ENCODE measurements at regions not wholly inside any gene's neighbourhood (a gene's known extent, or its start where the extent isn't known, plus 50 kb on each side); places are given as distances from the start of the nearest gene placed in this dataset.

DNA sequence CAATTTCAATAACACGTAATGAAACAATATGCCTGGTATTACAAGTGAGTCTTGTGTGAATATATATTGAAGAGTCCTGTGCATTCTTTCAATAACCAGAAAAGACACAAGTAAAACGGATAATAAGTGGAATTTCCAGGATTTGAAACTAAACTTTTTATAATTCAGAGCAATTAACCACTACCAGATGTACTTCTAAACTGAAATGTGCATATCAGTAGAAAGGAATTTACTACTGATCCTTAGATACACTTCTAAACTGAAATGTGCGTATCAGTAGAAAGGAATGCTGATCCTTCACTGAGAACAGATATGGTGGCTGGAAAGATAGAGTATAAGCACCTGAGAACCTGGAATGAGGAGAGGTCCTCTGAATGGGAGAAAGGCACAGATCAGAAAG lies 470.9 kb upstream of the SPHKAP start:
- peak; percentile 61 for DNase-seq (ENCODE audit: low read depth)

DNA sequence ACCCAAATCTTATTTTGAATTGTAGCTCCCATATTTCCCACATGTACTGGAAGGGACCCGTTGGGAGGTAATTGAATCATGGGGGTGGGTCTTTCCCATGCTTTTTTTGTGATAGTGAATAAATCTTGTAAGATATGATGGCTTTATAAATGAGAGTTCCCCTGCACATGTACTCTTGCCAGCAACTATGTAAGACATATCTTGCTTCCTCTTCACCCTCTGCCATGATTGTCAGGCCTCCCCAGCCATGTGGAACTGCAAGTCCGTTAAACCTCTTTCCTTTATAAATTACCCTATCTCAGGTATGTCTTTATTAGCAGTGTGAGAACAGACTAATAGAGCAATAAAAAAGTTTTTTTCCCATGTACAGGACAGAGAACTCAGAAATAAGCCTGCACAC lies 468.4 kb upstream of the SPHKAP start:
- DNase-seq (ENCODE audit: low read depth) = no peak

DNA sequence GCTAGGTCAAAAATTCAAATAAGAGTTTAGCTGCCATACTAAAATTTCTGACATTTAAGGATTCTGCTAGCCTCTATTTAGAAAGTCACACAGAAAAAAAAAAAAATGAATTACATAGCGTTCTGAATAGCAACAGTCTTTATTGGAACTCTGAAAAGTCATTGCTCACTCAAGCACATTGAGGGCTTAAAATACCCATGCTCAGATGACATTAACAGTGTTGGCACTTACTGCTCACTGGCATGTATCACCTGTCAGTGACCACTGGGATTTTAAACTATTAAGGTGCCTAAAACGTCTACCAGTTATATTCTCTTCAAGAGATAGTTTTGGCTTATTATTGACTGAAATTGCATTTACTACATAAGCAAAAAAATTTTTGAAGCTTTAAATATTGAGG lies 468.0 kb upstream of the SPHKAP start:
- no peak for DNase-seq (ENCODE audit: low read depth)

DNA sequence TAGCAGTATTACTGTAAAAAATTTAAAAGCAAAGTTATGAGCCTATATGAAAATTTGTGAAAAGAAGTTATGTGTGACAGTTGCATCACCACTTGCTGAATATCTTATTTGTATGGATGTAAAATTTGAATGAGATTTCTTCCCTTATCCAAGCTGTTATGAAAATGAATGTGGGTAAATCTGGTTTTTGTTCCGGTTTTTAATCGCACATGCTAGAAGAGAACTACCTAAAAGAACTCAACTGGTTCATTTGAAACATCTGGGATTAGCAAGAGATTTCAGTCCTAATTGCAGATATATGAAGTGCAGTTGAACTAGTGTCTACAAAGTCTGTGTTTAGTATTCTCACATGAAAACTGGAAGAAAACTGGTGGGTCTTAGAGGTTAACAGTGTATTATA lies 467.1 kb upstream of the SPHKAP start:
- DNase-seq (ENCODE audit: low read depth) = no peak

DNA sequence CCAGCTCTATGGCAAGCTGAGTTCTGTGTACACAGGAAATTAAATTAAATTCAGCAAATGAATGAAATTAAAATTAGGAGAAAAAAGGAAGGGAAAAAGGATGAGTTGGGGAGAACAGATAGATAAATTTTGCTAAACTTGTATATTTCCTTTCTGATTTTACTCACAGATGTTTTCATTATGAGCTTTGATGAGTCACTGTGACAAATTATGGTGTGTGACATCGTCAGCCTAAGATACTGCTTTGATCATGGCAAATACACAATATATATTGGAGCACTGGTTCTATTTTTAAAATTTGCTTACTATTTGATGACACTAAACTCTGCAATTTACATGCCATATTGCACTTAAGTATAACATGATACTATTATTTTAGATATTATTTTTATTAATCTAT lies 464.6 kb upstream of the SPHKAP start:
- DNase-seq (ENCODE audit: low read depth) = peak; percentile 24

DNA sequence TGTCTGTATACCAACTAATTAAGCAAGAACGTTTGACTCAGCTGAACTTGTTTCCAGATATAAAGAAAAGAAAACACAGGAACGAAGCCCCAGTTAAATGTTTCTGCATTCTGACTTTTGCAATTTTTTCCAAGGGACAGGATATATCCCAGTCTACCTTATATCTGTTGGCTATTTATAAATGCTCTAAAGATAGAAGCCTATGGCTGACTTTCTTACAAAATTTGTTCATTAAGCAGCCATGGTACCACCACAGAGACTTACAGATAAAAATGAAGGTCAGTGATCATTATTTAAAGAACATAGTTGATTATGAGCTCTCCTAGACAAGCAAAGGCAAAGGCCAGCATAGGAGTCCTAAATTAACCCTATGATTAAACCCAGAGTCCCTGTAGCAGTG lies 462.7 kb upstream of the SPHKAP start:
- DNase-seq (ENCODE audit: low read depth) = no peak

DNA sequence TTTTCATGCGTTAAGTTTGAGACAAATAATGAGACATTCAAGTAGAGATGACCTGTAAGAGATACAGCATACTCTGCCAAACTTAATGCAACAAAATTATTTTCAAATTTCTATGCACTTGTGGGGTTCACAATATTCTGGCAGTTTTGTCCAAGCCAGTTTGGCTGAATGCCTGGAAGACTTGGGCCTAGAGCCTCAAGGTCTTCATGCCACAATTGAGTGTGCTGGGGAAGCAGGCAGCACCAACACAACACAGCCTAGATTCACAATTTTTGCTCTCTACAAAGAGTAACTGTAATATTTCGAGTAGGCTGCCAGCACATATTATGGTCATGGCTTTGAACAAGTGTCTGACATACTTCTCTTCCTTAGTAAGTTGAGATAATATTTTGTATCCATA lies 461.4 kb upstream of the SPHKAP start:
- DNase-seq (ENCODE audit: low read depth) = no peak

DNA sequence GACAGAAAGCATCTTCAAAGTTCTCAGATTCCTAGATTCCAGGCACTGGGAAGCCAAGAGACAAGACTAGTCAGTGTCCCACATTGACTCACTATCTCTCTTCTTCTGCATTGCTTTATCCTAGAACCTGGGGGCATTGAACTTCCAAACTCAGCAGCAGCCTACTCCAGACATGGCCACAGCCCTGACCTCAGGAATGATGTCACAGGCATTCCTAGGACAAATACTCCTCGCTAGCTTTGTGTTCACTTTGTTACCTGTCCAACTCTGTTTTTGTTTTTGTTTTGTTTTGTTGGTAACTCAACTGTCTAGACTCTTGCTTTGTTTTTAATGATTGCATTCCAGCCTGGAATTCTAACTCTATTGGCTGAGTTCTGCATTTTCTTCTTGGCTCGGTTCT lies 449.3 kb upstream of the SPHKAP start:
- DNase-seq (ENCODE audit: low read depth) = no peak

DNA sequence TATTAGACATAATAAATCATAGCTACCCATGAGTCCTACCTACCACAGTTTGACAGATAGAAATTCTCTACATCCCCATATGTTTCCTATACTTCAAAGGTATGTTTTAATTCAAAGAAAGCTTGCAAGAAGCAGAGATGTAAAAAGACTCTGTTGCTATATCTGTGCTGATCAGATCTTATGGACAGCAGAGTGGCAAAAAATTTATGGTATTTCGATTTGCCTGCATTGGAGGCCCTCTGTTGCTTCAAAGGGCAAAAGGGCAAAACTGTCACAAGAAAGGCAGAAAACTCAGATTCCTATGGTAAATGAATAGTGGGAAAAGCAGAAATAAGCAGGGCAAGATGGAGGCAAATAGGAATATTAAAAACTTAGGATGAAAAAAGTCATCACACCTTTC lies 447.8 kb upstream of the SPHKAP start:
- DNase-seq (ENCODE audit: low read depth) = no peak

DNA sequence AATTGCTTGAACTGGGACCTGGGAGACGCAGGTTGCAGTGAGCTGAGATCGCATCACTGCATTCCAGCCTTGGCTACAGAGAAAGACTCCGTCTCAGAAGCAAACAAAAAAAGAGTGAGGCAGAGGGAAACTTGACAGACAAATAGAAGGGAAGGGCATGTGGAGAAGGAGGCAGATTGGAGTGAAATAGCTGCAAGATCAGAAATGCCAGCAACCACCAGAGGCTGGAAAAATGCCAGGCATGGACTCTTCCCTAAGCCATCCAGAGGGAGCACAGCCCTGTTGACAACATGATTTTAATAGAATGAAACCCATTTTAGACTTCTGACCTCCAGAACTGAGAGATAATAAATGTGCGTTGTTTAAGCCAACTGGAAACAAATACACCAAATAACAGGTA lies 447.2 kb upstream of the SPHKAP start:
- no peak for DNase-seq (ENCODE audit: low read depth)

DNA sequence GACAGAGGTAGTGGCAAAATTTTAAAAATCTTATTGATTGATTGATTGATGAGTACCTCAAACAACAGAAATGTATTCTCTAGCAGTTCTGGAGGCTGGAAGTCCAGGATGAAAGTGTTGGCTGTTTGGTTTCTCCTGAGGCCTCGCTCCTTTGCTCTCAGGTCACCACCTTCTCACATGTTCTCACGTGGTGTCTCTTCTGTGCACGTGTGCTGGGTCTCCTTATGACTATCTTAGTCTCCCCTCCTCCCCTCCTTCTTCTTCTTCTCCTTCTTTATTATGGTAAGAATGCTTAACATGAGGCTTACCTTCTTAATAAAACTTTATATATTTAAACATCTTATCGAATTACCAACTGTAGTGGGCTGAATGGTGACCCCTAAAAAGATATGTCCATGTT lies 446.0 kb upstream of the SPHKAP start:
- no peak for DNase-seq (ENCODE audit: low read depth)

DNA sequence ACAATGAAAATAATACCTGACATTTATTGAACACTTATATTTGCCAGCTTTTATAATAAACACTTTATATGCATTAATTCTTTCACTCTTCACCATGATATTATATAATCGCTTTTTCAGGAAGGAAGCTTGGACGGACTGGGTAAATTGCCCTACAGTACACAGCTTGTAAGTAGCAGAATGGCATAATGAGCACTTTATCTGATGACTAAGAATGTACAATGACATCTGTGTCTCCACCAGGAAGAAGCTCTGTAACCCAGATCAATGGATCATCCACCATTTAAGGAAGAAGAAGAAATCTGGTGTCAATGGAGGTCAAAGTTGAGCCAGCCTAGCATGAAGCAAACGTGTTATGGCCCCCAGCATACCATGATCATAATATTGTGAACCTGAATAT lies 444.0 kb upstream of the SPHKAP start:
- no peak for DNase-seq (ENCODE audit: low read depth)

DNA sequence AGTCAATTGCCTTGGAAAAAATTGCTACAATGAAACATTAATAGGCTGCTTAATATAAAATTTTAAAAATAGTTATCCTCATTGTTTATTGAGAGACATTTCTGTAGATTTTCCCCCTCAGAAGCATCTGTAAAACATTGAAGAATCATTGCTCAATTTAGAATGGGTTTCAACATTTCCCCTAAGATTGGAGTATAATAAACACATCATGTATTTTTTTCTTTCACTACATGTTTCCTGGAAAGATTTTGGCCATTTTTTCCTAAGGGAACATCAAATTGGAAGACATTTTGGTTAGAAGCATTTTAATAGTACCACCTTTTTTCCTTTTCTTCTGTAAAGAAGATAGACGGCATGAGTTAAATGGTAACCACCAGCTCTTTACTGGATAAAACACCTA lies 443.2 kb upstream of the SPHKAP start:
- no peak for DNase-seq (ENCODE audit: low read depth)

DNA sequence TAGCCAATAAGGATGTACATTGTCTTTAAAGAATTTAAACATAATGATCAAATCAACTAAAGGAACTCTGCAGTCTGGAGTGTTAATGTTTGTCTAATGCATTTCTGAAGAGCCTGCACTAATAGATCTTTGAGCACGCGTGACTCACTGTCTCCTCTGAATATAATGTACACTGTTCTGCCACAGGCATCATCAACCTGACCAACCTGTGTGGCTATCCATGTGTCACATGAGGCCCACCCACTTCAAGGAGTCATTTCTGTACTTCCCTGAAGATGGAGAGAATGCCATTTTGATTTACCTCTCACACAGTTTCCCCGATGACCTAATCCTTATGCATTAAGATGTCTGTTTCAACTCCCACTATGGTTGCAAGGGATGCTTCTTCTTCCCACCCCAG lies 434.0 kb upstream of the SPHKAP start:
- no peak for DNase-seq (ENCODE audit: low read depth)

DNA sequence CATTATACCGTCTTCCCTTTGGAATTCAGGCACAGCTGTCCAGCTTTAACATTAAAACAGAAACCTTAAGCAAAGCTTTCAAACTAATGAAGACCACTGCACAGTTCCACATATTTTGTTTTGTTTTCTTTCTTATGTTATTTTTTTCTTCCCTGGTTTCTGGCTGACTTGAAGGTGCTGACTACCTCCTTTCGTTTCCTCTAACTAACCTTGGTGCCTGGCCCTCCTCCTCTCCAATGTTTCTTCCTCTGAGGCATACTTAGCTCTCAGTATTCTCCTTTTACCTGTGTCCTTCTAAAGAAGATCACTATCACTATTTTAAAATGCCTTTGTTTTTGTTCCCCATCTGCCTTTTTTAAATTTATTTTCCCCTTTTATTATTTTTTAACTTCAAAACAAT lies 433.3 kb upstream of the SPHKAP start:
- DNase-seq (ENCODE audit: low read depth) = no peak

DNA sequence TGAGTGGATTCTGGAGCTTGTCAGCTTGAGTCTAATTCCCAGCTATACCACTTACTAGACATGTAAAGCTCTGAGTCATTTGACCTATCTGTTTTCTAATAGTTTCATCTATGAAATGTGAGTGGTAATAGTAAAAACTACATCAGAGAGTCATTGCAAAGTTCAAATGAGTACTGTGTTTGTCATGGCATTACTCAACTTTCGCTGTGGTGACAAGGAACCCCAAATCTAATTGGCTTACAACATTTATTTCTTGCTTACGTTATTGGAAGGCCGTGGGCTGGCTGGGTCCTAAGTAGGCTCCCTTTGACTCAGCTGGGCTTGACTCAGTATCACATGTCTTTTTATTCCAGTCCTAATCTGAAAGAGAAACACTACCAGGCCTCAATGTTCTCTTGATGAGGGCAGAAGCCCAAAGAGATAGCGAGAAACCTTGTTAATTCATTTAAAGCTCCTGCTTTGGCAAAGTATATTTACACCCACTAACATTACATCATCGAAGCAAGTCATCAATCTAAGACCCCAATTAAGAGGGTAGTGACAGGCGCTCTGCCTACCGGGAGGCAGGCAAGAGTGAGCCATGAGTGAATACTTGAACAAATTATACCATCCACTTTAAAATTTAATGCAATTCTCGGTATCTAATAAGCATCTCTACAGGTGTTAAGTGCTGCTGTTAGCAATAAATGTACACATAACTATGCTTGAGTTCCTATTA lies 431.8 kb upstream of the SPHKAP start:
- peak; percentile 98 for DNase-seq (ENCODE audit: low read depth)

DNA sequence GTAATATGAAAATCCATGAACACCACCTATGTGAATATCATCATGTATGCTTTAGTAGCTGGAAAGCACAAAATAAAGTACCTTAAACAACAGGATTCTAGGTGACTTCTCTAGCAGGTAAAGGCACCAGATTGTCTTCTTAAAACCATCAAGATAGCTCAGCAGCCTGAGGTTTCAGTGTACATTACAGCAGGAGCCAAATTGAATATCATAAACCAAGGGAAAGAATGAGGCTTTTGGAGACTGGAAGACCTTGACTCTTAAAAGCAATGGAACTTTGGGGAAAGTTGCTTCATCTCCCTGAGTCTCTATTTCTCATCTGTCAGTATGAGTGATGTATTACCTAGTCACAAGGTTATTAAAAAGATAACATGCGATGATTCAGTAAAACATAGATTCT lies 429.7 kb upstream of the SPHKAP start:
- no peak for DNase-seq (ENCODE audit: low read depth)

DNA sequence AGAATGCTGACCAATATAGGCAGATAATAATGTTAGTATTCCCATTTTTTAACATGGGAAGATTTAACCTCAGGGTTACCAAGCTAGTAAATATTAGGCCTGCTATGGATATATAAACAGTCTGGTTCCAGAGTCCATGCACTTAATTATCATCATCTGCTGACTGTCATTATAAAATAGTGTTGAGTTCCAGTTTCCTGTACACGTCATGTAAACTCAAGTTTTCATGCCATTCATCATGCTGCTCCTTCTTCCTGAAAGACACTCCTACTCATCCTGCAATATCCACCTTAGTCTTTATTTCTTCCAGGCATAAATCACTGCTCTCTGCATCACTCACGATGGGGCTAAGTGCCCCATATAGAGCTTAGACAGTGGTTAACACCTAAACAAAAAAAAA lies 420.8 kb upstream of the SPHKAP start:
- DNase-seq (ENCODE audit: low read depth) = no peak

DNA sequence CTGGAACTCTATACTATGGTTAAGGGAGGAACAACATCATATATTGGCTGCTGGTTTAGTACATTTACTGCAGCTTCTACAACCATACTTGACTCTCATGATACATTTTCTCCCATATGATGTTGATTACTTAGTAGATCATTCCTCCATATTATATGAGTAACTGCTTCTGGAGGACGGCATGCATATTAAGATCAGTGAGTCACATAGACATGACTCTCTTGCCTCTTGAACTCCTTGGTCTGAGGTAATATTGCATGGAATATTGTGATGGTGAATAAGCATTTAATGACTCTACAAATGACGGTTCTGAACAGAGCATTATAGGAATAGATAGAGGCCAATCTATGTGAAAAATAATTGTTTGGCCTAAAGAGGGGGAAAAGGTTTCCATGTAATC lies 418.8 kb upstream of the SPHKAP start:
- peak; percentile 87 for DNase-seq (ENCODE audit: low read depth)

DNA sequence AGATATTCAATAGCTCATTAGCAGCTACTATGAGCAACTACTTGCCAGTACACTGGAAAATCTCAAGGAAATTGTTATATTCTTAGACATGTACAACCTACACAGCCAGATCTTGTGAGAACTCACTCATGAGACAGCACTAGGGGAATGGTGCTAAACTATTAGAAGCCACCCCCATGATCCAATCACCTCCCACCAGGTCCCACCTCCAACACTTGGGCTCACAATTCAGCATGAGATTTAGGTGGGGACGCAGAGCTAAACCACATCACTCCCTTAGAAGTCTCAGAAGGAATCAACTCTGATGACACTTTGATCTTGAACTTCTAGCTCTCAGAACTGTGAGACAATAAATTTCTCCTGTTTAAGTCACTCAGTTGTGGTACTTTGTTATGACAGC lies 418.3 kb upstream of the SPHKAP start:
- DNase-seq (ENCODE audit: low read depth) = no peak

DNA sequence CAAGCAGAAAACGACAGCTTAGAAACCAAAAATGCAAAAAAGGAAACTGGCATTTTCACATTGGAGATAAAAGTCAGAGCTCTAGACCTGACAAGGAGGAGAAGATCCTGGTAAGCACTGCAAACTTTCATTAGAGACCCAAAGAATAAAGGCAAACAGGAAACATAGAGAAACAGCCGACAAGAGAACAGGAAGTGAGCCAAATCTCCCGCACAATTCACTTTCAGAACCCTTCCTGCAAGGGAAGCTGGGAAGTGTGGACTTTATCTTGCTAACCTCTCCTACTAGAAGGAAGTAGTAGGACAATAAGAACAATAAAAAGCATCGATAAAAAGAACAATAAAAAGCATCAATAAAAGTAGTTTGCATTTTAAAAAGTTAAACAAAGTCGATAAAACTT lies 417.8 kb upstream of the SPHKAP start:
- DNase-seq (ENCODE audit: low read depth) = no peak

DNA sequence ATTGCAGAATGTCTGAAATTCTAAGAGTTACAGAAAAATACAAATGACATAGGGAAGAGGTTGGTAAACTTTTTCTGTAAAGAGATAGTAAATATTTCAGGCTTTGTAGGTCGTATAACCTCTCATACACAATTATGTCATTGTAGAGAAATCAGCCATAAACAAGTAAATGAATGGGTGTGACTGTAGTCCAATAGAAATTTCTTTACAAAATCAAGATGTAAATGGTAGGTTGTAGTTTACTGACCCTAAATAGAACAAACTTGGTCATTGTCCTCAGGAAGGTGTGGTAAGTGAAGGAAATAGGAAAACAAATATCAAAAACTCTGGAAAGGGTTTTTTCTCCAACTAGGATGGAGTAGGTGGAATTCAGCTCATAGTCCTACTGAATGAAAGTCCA lies 415.5 kb upstream of the SPHKAP start:
- DNase-seq (ENCODE audit: low read depth) = no peak

DNA sequence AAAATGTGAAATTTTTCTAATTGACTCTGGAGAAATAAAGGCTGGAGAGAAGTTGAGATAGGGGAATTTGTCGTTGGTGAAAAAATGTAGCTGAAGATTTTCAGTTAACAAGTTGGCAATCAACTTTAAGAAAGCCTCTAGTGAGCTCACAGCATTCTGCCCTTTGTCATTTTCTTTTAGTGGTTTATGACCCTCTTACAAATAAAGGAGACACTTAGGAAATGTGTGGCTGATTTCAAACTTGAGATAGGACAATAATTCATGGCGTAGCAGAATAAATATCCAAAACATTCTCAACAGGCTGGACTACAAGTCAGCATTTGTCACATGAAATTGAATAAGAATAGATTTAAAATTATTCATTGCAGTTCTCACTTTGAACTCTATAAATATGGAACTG lies 412.5 kb upstream of the SPHKAP start:
- DNase-seq (ENCODE audit: low read depth) = no peak

DNA sequence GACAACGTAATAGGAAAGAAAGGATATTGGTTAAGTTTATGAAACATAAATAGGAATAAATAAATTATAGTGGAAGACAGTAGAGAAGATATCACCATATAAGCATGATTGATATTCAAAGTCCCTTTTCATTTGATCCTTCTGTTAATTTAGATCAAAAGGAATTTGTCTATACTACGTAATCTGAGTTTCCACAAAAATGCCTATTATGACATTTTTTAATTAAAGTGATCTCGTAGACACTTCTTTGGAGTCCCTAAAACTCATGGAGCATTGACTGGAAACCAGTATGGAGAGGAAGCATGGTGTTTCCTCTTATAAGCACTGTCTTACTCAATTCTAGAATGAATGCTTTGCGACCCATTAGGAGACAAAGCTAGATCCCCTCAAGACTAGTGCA lies 411.4 kb upstream of the SPHKAP start:
- DNase-seq (ENCODE audit: low read depth) = no peak

DNA sequence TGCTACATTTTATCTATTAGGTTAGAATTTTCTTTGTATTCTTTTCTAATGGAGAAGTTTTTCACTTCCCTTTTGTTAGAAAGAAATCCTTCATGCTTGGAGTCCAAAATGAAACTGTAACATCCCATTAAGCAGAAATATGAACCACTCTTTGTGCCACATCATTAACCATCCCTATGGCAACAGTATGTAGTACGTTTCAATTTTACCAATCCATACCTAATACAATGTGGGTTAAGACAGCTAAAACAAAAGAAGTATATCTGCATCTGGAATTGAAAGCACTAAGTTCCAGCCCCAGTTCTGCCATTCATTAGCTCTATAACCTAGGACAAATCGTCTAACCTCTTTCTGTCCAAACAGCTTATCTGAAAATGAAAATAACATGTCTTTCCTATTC lies 409.2 kb upstream of the SPHKAP start:
- no peak for DNase-seq (ENCODE audit: low read depth)

Measured in HS-5 (cell line).